NCI-H2107 (cell line): ENCODE measurements at regions not wholly inside any gene's neighbourhood (a gene's known extent, or its start where the extent isn't known, plus 50 kb on each side); places are given as distances from the start of the nearest gene placed in this dataset.

Experiments used
- DNase-seq: peaks from one replicate; lab custom pipeline; 2025; lab: John Stamatoyannopoulos, UW

GRCh38 chr3:16809482-16809881, 75.3 kb upstream of the PLCL2 start:
- no peak for DNase-seq

- DNase-seq = no peak
These were observed 74.8 kb upstream of the PLCL2 start for GRCh38 chr3:16809993-16810392.

DNA sequence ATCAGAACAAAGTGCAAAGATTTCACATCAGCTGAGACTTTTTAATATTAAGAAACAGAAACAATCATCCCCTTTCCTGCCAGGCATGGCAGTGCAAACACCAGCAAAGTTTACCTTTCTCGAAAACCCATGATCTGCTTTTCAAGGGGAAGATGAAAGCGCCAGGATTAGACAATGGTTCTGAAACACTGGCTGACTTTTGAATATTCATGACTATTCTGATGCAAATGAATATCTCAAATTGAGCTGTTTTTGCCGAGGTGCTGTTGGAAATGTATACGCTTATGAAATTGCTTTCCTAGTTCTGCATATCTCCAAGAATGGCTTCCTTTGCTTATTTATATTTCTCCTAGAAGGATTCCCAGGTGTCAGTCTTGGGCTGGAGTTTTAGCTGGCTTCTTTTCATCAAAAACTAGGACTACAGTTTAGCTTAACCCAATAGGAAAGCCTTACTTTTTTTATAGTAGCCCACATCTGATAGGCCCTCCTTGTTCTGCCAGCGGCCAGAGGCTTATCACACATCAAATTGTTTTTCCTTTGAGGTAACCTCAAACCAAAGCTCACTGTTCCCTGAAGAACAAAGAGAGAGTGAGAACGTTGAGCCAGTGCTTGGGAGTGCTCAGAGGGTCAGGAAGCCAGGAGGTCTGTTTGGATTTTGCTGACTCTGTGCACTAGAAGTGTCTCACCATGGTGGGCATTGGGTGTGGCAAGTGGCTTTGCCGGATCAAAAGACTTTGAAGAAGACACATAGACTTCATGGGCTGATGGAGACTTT, 74.0 kb upstream of the PLCL2 start:
- DNase-seq = no peak

- DNase-seq = no peak
These were observed 72.8 kb upstream of the PLCL2 start for GRCh38 chr3:16811950-16812349.

DNA sequence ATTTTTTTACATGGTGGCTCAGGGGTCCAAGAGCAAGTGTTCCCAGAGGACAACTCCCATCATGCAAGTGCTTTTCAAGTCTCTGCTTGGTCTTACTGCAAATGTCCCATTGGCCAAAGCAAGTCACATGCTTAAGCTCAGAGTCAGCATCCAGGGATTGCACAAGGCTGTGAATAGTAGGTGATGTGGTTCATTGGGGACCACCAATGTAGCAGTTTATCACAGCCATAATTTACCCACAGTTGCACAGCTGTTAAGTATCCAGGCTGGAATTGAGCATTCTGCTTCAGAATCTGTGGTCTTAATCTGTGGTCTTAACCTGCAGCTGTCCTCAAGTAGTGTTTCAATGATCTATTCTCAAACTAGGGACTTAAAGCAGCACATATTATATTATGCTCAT, 71.4 kb upstream of the PLCL2 start:
- no peak for DNase-seq

GRCh38 chr3:16816048-16816780, 68.5 kb upstream of the PLCL2 start:
- DNase-seq = no peak

DNA sequence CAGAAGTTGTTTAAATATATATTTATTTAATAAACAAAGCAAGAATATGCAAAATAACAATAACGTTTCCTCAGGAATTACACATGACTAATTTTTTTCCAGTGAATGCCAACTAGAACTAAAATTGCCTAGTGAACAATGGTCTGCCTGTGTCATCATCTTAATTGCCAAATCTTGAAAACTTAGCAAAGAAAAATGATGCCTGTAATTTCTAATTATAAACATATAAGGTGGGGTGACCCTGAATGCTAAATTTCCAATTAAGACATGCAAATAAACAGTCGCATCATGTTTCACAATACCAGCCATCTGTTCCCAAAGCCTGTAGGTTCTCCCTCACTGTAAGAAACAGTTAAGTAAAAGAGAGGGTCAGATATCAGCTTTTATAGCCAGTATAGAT, 67.6 kb upstream of the PLCL2 start:
- no peak for DNase-seq

DNA sequence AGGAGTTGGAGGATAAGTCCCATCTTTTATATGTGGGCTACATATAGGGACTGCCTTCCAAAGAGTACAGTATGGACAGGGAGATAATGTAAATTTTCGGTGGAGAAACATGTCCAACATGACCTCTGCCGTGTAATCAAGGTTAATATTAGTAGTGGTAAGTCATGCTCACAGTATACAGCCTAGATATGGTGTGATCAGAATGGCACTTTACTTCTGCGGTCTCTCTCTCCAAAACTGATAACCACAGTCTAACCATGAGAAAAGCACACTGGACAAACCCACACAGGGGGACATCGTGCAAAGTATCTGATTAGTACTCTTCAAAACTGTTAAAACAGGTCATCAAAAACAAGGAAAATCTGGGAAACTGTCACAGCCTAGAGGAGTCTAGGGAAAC, 66.6 kb upstream of the PLCL2 start:
- DNase-seq = no peak

DNA sequence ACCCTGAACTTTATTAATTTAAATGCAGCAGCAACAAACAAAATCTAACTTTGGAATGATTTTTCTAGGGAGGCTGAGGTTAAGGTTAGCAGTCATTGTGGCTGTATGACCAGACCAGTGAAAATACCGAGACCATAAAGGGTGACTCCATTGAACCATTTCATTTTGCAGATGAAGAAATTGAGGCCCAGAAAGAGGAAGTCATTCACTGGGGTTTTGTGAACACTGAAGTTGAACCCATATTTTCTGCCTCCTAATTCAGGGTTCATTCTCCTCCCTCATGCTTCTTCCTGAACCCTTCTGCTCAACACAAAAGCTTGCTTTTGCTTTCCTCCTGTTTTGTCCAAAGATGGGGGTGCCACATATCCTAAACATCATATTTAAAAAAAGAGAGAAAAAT, 65.8 kb upstream of the PLCL2 start:
- no peak for DNase-seq

DNA sequence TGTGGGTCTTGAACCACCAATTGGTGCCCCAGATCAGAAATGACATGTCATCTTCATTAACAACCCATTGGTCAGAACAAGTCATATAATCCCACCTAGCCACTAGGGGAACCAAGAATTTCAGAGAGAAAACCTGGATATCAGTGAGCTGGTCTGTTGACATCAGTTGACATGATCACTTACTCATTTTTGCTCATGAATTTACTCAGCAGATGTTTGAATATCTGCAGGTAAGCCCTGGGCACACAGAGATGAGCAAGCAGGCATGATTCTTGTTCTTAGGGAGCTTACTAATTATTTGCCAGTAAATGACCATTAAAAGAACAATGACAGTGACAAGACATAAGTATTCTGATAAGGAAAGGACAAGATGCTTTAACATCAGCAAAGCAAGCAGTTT, 64.3 kb upstream of the PLCL2 start:
- no peak for DNase-seq

GRCh38 chr3:16821053-16821452, 63.7 kb upstream of the PLCL2 start:
- DNase-seq = no peak

DNA sequence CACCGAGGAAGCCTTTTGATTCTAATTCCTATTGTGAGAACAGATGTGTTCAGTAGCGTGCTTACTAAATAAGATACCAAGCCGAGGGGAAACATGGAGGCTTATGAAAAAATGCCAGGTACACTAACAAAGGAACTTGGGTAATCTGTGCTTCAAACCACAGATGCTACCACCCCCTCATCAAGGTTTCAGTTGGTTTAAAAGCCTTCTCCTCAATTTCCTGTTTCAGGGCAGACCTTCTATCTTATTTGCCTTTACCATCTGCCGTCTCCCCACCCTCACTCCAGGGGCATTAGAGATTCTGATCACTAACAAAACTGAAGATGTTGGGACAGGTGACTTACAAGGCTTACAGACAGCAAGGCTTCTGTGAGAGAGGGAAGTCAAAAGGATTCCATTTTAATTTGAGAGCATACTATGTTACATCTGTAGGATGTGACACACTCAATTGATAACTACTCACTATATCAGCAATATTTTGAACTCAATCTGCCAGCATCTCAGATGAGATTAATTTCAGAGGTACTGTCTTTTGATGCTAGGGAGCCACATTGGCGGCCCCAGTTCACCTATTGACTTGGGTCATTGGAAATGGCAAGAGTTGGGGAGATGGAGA, 60.6 kb upstream of the PLCL2 start:
- DNase-seq = no peak

DNA sequence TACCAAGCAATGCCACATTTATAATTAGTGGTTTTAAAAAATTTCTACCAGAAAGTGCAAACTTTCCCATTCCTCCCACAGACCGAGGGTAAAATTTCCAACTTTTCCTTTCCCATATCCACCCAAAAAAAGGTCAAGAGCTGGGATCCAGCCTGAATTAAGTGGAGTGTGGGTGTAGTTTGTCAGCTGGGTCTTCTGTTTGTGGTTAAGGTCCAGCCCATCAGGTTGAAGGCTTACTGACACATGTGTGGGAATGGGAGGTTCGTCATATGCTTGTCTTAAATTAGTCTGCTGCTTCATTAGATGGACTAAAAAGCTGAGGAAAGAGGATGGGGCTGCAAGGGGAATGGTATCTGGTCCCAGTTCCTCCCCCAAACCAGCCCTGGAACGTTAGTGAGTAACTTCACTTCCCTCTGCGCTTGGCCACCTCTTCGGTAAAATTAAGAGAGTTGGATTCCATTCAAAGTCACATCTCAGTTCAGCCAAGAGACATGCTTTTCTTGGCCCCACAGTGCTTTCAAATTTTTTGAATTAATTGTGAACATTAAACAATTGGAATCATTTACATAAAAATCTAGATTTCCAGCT, 59.0 kb upstream of the PLCL2 start:
- DNase-seq = no peak

DNA sequence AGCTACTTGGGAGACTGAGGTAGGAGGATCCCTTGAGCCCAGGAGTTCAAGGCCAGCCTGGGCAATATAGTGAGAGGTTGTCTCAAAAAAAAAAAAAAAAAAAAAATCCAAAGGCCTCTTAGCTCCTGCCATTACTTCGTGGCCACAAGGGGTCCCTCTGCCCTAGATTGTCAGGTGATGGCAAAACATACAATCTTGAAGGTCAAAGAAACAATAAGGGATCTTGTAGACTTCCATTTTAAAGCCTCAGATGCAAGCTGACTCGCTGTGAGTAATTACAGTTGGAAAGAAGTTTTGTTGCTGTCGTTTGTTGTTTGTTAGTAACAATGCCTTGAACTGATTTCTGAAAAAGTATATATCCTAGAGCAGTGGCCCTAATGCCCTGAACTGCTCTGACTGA, 55.9 kb upstream of the PLCL2 start:
- DNase-seq = no peak

GRCh38 chr3:16831846-16832245, 52.9 kb upstream of the PLCL2 start:
- DNase-seq = no peak

- DNase-seq = no peak
These were observed 50.5 kb upstream of the PLCL2 start for GRCh38 chr3:16834214-16834613.

GRCh38 chr3:16834753-16835152, 50.0 kb upstream of the PLCL2 start:
- DNase-seq = no peak
